GM19372 (cell line): ENCODE measurements at regions not wholly inside any gene's neighbourhood (a gene's known extent, or its start where the extent isn't known, plus 50 kb on each side); places are given as distances from the start of the nearest gene placed in this dataset.

Source experiments
- ATAC-seq: cut with Tn5 transposase; IDR thresholded peaks from one replicate; pipeline ENCODE4 v1.9.1; 2021; ENCODE audit warnings: mild to moderate bottlenecking, low read depth, moderate library complexity; ENCODE audit not compliant: unreplicated experiment

GRCh38 chr12:115660211-115660805, 617.2 kb downstream of the MED13L start:
- ATAC-seq: no peak

- ATAC-seq: no peak
Observed at GRCh38 chr12:115659422-115659821, 618.1 kb downstream of the MED13L start.

GRCh38 chr12:115657081-115658013, 620.1 kb downstream of the MED13L start:
- no peak for ATAC-seq

- ATAC-seq: no peak
Observed at GRCh38 chr12:115650026-115650425, 627.5 kb downstream of the MED13L start.

- ATAC-seq: no peak
Observed at GRCh38 chr12:115648463-115648862, 629.0 kb downstream of the MED13L start.

- ATAC-seq: no peak
Observed at GRCh38 chr12:115646210-115646609, 631.3 kb downstream of the MED13L start.

GRCh38 chr12:115640929-115641328, 636.6 kb downstream of the MED13L start:
- no peak for ATAC-seq

DNA sequence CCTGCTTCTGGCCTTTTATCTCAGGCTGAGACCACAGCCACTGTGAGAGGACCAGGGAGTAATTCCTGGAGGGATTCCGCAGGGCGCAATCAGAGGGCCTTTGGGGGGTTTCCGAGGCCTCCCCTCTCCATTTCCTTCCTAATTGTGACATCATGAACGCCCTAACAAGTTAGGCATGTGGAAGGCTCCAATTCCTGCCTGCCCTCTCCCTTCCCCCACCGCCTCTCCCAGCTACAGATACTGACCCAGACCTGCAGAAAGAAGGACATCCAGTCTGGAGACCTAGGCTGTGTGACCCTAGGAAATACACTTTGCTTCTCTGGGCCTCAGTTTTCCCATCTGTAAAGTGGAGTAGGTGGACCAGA, 637.9 kb downstream of the MED13L start:
- ATAC-seq: no peak

DNA sequence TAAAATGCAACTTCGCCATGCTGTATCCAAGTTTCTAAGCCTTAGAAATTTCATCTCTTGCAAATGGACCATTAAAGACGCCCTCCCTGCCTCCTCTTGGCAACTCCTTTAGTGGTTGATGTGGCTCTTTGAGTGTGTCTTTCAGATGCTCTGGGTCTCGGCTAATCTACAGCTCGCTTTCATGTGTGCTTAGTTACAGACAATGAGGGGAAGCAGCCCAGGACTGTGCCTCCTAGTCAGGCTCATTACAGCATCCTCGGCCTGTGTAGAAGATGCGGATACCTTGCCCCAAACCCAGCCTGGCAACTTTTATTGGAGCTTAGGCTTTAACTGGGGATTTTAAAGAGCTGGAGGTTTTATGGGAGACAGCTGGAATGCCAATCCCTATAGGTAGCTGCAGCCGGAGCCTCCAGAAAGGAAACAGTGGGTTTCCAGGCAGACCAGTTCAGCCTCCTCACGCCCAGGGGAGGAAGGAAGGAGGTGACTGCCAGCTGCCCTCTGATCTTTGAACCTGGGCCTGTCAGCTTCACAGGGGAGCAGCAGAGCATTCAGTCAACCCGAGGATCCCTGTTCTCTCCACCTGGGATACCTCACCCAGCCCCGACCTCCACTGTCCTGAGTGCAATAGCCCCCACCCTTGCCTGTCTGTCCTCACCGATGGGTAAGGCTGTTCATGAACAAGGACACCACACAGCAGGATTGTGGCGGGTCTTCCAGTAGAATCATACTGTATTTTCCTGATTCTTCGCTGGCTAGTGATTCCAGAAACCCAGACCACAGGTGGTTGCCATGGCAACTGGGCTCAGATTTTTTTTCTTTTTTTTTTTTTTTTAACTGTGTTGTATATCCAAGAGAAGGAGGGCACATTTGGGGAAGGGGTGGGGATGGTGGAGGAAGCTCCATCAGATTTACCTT, 638.5 kb downstream of the MED13L start:
- ATAC-seq: no peak

- ATAC-seq: no peak
Observed at GRCh38 chr12:115636546-115636945, 640.9 kb downstream of the MED13L start.

DNA sequence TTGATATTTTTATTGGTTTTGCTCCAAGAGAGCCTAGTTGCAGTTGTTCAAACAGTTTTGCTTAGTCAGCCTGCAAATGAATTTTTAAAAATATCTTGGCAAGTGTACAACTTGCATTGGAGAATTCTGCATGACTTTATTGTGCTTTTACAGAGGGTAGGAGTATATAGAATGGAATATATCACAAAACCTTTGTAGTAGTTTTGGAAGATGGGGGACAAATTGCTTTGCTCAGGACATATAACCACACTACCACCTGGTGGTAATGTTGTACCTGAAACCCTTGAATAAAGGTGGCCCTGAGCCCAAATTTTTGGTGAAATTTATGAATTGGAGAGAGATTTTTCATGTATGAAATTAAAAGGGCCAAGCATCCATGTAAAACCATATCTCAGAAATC, 645.2 kb downstream of the MED13L start:
- ATAC-seq: no peak

DNA sequence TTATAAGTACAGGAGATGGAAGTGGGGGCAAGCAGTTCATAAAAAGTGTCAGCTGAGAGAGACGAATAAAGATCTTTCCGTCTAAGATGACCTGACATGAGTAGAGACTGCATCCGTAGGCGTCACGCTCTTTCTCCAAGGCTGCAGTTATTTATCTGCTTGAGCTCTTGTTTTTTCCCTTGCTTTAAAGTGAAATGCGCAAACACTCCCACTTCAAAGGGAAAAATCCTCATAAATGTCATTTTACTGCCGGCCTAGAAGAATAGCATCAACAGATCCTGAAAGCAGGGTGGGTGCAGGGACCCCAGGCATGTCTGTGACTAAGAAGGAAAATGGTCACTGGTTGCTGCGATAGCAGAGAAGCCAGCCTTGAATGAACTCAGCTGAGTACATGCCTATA, 647.4 kb downstream of the MED13L start:
- no peak for ATAC-seq

GRCh38 chr12:115626210-115626609, 651.3 kb downstream of the MED13L start:
- no peak for ATAC-seq

GRCh38 chr12:115623764-115624334, 653.6 kb downstream of the MED13L start:
- ATAC-seq: no peak

- no peak for ATAC-seq
Observed at GRCh38 chr12:115623275-115623674, 654.2 kb downstream of the MED13L start.

DNA sequence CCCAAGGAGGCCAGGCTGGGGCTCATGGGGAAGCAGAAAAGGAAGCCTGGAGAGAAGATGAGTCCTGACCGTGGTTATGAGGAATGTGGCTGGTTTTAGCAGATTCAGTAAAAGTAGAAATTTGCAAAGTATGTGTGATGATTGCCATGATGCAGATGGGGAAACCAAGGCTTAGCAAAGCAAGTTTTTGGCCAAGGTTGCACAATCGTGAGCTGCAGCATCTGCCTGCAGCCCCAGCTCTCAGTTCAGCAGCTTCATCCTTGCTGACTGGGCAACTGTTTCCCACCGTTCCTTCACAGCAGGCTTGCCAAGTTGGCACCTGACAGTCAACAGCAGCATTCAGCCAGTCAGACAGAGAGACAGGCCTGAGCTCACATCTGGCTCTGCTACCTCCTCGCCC, 656.7 kb downstream of the MED13L start:
- ATAC-seq: no peak

- no peak for ATAC-seq
Observed at GRCh38 chr12:115619889-115620288, 657.6 kb downstream of the MED13L start.

DNA sequence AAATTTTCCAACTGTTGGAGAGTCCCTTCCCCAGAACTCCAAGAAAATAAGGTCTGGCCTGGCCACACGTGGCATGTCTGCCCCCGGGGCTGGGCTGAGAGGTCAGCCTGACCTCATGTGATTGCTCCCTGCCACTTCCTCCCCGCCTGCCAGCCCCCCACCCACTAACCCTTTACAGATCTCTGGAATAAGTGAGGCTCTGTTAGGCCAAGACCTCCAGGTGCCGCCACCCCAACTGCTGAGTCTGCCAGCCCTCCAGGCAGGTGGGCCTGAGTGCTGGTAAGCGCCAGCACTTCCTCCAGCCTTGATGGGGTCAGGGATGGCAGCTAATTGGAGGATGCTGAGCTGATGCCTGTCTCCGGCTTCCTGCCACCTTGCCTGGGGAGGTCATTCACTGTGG, 658.4 kb downstream of the MED13L start:
- no peak for ATAC-seq

GRCh38 chr12:115618105-115618504, 659.4 kb downstream of the MED13L start:
- no peak for ATAC-seq

DNA sequence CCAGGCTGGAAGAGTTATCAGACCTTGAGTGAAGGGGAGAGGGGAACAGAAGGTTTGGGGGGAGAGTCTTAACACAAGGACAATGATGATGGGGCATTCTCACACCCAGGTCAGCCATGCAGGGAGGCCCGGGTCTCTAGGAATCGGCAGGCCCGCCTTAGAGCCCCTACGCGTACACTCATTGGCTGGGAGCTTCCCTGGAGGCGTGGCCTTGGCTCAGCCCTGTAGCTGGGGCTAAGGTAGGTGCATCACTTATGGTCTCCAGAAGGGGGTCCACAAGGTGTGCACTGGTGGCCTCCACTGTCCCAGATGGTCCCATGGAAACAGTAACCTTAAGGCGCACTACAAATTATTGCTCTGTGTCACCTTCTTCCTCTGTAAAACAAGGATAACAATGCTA, 660.1 kb downstream of the MED13L start:
- no peak for ATAC-seq

DNA sequence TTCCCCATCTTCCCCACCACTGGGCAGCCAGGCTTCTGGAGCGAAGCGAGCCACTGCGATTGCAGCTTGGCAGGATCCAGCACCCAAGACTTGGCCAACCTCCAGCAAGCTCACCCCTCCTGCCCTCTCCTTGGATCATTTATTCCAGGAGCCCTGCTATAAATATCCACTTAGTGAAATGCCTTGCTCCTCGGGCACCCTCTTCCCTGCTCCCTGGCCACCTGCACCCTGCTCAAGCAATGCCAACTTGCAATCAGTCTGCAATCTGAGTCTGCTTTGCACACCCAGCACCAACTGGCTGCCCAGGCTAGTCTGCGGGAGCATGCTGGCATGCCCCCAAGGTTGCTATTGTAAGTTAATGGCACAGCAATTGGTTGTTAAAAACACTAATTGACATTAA, 666.0 kb downstream of the MED13L start:
- ATAC-seq: no peak
